Lower leg skin (tissue), 4 donors: ENCODE measurements at regions not wholly inside any gene's neighbourhood (a gene's known extent, or its start where the extent isn't known, plus 50 kb on each side); places are given as distances from the start of the nearest gene placed in this dataset.

ENCODE experiments used
- DNase-seq, 2 donors: peaks; one replicate each; pipeline ENCODE4 v3.0.0-alpha.2; 2019; ENCODE audit warnings: low spot score in 2 of 2
- H3K4me3 ChIP-seq: fragments of 200-600 bp; sonication (generic); 2 replicates; pipeline ENCODE4 v1.5.1; 2017; ENCODE audit warnings: mild to moderate bottlenecking, low read depth; ENCODE audit not compliant: poor library complexity, severe bottlenecking
- CTCF ChIP-seq, 3 donors: fragments of 450-650 bp; IDR thresholded peaks; one replicate each; pipeline ENCODE4 v1.5.1; 2016; ENCODE audit warnings: antibody characterized with exemption in 3 of 3, mild to moderate bottlenecking in 3 of 3, moderate library complexity in 2 of 3
- POLR2A ChIP-seq, 2 donors: fragments of 450-650 bp; IDR thresholded peaks; one replicate each; pipeline ENCODE4 v1.6.1; 2016 to 2017; ENCODE audit warnings: antibody characterized with exemption in 2 of 2, mild to moderate bottlenecking in 1 of 2, moderate library complexity in 1 of 2
- WGBS, 2 donors: methylation state at CpG; one replicate each; pipeline ENCODE4 v1.1.5; 2018; 5-methylcytosine and 5-hydroxymethylcytosine counted together
- intact Hi-C: fragments of 100-400 bp; cut with DNase I; formaldehyde crosslinking; loops from one replicate; pipeline ENCODE4 v1.15.0; 2023; ENCODE audit warnings: low total_unique reads

GRCh38 chr1:29828526-29829447 lies 592.5 kb downstream of the PTPRU start:
- H3K4me3 ChIP-seq = no peak overlapping the region
- DNase-seq = peak in 1 of 2 donors; percentile 79
- intact Hi-C loops = no loop called here
- whole genome bisulfite sequencing, 2 donors = 69 to 75% methylated on average over 23 of the region's 23 CpGs
- no peak for TF ChIP-seq POLR2A (IDR thresholded peaks at IDR 0.05)

- WGBS, 2 donors = 62 to 68% methylated on average over 7 of the region's 7 CpGs
- TF ChIP-seq CTCF (IDR thresholded peaks at IDR 0.05) (no peak), POLR2A (IDR thresholded peaks at IDR 0.05) (no peak)
- peak in 1 of 2 donors; percentile 14 for DNase-seq
- intact Hi-C loops = no loop called here
- no peak overlapping the region for H3K4me3 ChIP-seq
Observed at GRCh38 chr1:29827801-29828525, 591.6 kb downstream of the PTPRU start.

GRCh38 chr1:29827237-29827750 lies 591.0 kb downstream of the PTPRU start:
- intact Hi-C loops = no loop called here
- no peak overlapping the region for H3K4me3 ChIP-seq
- peak in 1 of 2 donors; percentile 25 for DNase-seq
- TF ChIP-seq CTCF (IDR thresholded peaks at IDR 0.05) = no peak
- no peak for TF ChIP-seq POLR2A (IDR thresholded peaks at IDR 0.05)
- WGBS, 2 donors = 59 to 60% methylated on average over 12 of the region's 12 CpGs

GRCh38 chr1:29826646-29827045 lies 590.3 kb downstream of the PTPRU start:
- 66% methylated on average over 5 of the region's 5 CpGs for WGBS, 2 donors
- peak in 1 of 2 donors; percentile 39 for DNase-seq
- intact Hi-C loops = no loop called here
- no peak overlapping the region for H3K4me3 ChIP-seq
- no peak for TF ChIP-seq CTCF (IDR thresholded peaks at IDR 0.05)
- TF ChIP-seq POLR2A (IDR thresholded peaks at IDR 0.05) = no peak

- WGBS, 2 donors = 74 to 81% methylated on average over 10 of the region's 10 CpGs
- no peak for TF ChIP-seq POLR2A (IDR thresholded peaks at IDR 0.05)
- TF ChIP-seq CTCF (IDR thresholded peaks at IDR 0.05) = no peak
- DNase-seq = no peak
- intact Hi-C loops = no loop called here
- H3K4me3 ChIP-seq = no peak overlapping the region
Observed at GRCh38 chr1:29825941-29826415, 589.7 kb downstream of the PTPRU start.
